GM03348 (cell line): ENCODE measurements at regions not wholly inside any gene's neighbourhood (a gene's known extent, or its start where the extent isn't known, plus 50 kb on each side); places are given as distances from the start of the nearest gene placed in this dataset.
"Not testable (repeated sequence)": the region's sequence is repeated elsewhere in the genome, so short reads cannot be mapped to it uniquely, and the experiment has no call there.

ENCODE experiments used
- DNase-seq: peaks from one replicate; pipeline ENCODE4 v3.0.0; 2012; ENCODE audit warnings: low spot score

- no peak for DNase-seq
Observed at GRCh38 chr13:34166406-34166805, 348.5 kb downstream of the RFC3 start.

DNA sequence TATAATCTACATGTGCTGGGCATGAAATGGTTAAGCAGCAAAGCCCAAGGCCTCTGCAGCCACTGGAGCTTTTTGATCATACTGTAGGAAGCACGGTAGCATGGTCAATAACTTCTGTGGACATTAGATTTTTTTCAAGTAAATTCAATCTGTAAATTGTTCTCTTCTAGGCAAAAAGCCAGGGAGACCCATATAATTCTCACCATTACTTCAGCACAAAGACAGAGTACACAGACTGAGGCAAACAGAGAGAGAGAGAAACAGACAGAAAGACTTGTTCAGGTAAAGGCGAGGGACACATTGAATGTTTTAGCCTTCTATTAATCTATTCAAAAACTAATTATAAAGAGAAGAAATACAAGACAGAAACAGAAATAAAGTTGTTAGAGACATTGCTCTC, 349.4 kb downstream of the RFC3 start:
- no peak for DNase-seq

GRCh38 chr13:34172048-34172447, 354.1 kb downstream of the RFC3 start:
- no peak for DNase-seq

- peak; percentile 60 for DNase-seq
Observed at GRCh38 chr13:34174671-34175145, 356.8 kb downstream of the RFC3 start.

GRCh38 chr13:34175551-34175950, 357.6 kb downstream of the RFC3 start:
- DNase-seq: no peak

DNA sequence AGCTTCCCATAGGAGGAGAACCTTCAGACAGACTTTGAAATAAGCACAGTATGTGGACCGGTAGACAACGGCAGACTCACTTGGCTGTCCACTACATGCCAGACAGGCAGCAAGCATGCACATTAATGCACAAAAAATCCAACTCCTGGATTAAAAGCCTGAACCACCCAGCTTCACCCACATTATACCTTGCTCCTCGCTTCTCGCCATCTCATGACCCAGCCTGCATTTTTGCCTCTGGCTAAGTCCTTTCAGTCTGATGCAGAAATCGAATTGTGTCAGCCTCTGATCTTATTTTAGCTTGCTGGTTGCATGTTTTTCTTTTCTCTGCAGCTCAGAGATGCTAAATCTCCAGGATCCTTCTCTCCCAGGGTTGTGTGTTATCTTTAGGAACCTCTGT, 358.7 kb downstream of the RFC3 start:
- no peak for DNase-seq

DNA sequence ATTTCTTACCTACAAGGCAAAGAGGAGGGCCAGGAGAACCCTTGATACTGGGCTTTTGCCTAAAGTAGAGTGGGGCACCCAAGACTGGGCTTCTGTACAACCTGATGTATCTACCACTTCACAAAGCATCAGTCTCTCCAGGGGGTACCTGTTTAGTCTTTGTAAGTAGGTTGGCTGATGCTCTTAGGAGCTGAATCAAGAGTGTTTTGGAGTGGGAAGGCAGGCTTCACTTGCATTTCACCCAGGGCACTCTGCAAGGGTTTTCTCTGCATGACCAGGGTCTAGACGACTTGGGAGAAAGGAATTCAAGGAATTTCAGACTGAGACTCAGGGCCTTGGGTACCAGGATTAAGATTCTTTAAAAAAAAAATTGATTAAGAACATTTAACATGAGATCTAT, 361.5 kb downstream of the RFC3 start:
- DNase-seq: peak; percentile 45

DNA sequence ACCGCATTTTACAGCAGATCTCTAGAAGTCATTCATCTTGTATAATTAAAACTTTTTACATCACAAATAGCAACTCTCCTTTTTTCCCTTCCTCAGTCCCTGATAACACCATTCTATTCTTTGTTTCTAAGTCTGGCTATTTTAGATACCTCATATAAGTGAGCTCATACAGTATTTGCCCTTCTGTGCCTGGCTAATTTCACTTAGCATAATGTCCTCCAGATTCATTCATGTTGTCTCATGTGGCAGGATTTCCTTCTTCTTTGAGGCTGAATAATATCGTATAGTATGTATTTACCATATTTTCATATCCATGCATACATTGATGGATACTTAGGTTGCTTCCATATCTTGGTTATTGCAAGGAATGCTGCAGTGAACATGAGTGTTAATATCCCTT, 362.0 kb downstream of the RFC3 start:
- no peak for DNase-seq

DNA sequence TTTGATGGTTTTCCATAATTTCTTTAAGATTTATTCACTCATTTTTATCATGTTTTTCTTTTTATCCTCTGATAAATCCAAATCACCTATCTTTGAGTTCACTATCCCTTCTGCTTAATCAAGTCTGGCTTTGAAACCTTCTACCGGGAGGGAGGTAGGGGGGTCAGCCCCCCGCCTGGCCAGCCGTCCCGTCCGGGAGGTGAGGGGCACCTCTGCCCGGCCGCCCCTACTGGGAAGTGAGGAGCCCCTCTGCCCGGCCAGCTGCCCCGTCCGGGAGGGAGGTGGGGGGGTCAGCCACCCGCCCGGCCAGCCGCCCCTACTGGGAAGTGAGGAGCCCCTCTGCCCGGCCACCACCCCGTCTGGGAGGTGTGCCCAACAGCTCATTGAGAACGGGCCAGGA, 363.3 kb downstream of the RFC3 start:
- not testable (repeated sequence) for DNase-seq

DNA sequence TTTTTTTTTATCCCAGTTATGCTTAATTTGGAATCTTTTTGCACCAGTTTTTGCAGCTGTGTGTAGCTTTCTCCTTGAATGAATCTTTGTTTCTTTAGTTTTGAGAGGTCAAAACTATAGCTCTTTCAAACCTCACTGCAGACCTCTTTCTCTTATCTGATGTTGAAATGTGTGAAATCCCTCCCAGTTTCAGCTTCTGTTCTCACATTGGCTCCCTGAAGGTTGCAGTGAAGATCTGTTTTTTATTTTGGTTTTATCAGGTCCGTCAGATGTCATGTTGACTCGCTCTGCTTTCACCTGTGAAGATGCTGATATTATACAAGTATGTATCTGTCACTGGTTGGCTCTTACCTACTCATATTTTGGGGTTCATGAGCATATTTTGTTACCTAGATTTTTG, 372.0 kb downstream of the RFC3 start:
- DNase-seq: no peak

DNA sequence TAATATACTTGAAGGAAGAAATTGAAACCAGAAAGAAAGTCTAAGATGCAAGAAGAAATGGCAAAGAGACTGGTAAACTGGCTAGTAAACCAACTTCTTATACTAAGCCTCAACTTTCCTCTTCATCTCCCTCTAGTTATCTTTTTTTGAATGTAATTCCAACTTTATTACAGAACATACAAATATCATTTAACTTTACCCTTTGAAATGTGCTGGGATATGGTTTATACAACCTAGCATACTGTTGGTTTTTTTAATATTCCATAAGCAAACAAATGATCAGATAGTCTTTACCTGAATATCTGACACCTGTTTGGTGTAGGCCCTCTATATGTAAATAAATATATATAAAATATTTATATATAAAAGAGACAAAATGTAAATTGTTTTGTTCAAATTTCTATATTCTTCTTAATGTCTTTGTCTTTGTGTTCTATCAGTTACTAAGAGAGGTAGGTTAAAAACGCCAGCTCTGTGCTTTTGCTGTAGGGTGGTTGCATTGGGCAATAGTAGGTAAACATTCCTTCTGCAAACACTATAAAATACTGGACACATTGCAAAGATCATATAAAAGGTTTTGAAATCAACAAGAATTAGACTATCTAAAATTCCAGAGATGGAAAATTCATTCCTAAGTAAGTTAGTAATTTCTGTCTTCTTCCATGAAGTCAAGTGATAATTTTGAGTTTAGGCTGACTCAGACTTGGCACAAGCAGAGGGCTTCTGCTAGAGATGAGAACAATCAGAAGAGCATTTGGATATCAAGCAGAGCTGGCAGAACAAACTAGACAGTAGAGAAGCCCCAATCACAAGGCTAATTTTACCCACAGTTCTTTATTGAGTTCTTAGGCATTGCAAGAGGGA, 383.3 kb downstream of the RFC3 start:
- peak; percentile 60 for DNase-seq

GRCh38 chr13:34207334-34207733, 389.4 kb downstream of the RFC3 start:
- peak; percentile 79 for DNase-seq

GRCh38 chr13:34207872-34208271, 389.9 kb downstream of the RFC3 start:
- DNase-seq: peak; percentile 12

DNA sequence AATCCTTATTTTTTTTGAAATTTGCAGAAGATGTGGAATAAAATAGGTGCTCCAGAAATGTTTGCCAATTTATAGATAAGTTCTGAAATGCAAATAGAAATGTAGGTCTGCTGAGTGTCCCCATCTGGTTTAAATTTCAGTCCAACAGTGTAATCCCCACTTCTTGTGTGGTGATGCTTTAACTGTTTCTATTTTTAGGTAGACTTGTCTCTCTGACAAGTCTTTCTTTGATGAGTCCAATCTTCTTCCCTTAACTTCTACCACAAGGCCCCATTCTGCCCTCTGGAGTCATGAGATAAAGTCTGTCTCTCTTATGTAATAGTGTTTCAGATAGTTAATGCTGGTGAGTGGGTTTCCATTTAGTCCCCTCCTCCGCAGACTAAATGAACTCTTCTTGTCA, 390.4 kb downstream of the RFC3 start:
- peak; percentile 27 for DNase-seq

DNA sequence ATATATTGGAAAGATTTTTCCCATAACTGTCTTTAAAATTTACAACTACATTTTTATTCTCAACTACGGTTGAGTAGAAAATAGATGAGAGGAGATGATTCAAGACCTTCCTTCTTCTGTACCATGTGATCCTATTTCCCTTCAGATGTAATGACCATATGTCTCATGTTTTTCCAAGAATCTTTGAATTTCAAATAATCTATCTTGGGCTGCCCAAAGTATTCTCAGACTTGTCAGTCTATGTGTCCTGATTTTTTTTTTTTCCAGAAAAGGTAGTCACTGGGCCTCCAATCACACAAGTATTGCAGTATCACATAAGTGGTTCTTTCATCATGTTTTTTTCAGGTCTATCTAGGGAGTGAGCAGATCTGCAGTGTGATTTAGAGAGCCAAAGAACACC, 392.4 kb downstream of the RFC3 start:
- no peak for DNase-seq

DNA sequence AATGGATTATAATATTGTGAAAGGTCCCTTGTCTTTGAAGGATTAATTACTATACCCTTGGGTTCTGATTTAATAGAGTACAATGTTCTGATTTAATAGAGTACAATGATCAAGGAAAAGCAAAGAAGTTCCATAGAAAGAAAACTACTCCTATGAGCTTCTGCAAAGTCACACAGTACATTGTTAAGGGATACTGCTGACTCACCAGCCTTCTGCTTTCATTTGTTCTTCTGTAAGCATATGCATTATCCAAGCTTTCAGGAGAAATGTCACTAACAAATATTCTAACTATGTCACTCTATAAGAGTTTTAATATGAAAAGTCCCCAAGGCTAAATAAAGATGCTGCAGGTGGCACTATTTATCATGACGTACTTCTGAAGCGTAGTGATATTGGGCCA, 396.7 kb downstream of the RFC3 start:
- DNase-seq: no peak

- no peak for DNase-seq
Observed at GRCh38 chr13:34216256-34216655, 398.3 kb downstream of the RFC3 start.

- no peak for DNase-seq
Observed at GRCh38 chr13:34217343-34218025, 399.5 kb downstream of the RFC3 start.

GRCh38 chr13:34223984-34224383, 406.0 kb downstream of the RFC3 start:
- DNase-seq: no peak

- DNase-seq: no peak
Observed at GRCh38 chr13:34224877-34225276, 406.9 kb downstream of the RFC3 start.

DNA sequence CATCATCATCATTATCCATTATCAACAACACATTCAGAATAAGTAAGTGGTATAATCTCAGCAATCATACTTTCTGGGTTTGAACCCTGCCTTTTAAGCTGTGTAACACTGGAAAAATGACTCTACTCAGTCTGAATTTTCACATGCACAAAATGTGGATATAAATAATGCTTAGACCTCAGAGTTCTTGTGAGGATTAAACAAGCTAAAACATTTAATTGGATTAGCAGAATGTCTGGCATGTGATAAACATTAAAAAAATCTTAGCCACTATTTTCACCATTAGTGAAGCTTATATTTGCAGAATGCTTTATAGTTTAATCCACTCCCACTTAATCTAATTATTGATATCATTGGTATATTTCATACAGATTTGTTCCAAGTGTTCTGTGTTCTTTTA, 412.3 kb downstream of the RFC3 start:
- DNase-seq: no peak

GRCh38 chr13:34241332-34241731, 423.4 kb downstream of the RFC3 start:
- DNase-seq: peak; percentile 9

GRCh38 chr13:34243403-34243802, 425.5 kb downstream of the RFC3 start:
- DNase-seq: no peak
